DND-41 (cell line): ENCODE measurements at regions not wholly inside any gene's neighbourhood (a gene's known extent, or its start where the extent isn't known, plus 50 kb on each side); places are given as distances from the start of the nearest gene placed in this dataset.

Experiments used
- ATAC-seq: fragments of 200-7000 bp; cut with Tn5 transposase; 3 replicates; pipeline ENCODE4 v1.9.1; 2021; ENCODE audit warnings: low read depth; ENCODE audit not compliant: insufficient read depth
- DNase-seq: peaks from one replicate; pipeline ENCODE4 v3.0.0-alpha.2; 2020
- H2AFZ ChIP-seq: 2 replicates; pipeline ENCODE4 v1.6.0; 2012; ENCODE audit warnings: low read depth, low read length
- H3K27ac ChIP-seq: 2 replicates; pipeline ENCODE4 v1.5.1; 2012; ENCODE audit warnings: low read length, inconsistent platforms
- H3K27me3 ChIP-seq: fragments of 200-600 bp; sonication (generic); 2 replicates; pipeline ENCODE4 v1.6.0; 2012; ENCODE audit warnings: low read length, mild to moderate bottlenecking, inconsistent platforms; ENCODE audit not compliant: insufficient read depth, poor library complexity
- H3K36me3 ChIP-seq: 2 replicates; pipeline ENCODE4 v1.5.1; 2012; ENCODE audit warnings: low read length, inconsistent platforms; ENCODE audit not compliant: insufficient read depth
- H3K4me1 ChIP-seq: 2 replicates; pipeline ENCODE4 v1.5.1; 2012; ENCODE audit warnings: mild to moderate bottlenecking, low read length; ENCODE audit not compliant: insufficient read depth
- H3K4me2 ChIP-seq: 2 replicates; pipeline ENCODE4 v1.6.0; 2012; ENCODE audit warnings: mild to moderate bottlenecking, moderate library complexity, low read length, inconsistent platforms; ENCODE audit not compliant: insufficient read depth
- H3K4me3 ChIP-seq, 2 experiments: fragments of 200-600 bp in 1 of 2; shearing (Covaris generic) in 1 of 2; 2 replicates each; pipeline ENCODE4 v1.5.1; 2012 to 2016; ENCODE audit warnings: inconsistent platforms in 2 of 2, low read length in 2 of 2, mild to moderate bottlenecking in 2 of 2, low read depth in 1 of 2, moderate library complexity in 1 of 2
- H3K79me2 ChIP-seq: 2 replicates; pipeline ENCODE4 v1.6.0; 2012; ENCODE audit warnings: low read length, inconsistent platforms; ENCODE audit not compliant: insufficient read depth
- H3K9ac ChIP-seq: 2 replicates; pipeline ENCODE4 v1.6.0; 2012; ENCODE audit warnings: low read depth, mild to moderate bottlenecking, inconsistent platforms, low read length, moderate library complexity
- H3K9me3 ChIP-seq: 2 replicates; pipeline ENCODE4 v1.5.1; 2012; ENCODE audit warnings: low read length, moderate library complexity, mild to moderate bottlenecking, inconsistent platforms; ENCODE audit not compliant: insufficient read depth, severe bottlenecking
- H4K20me1 ChIP-seq: 2 replicates; pipeline ENCODE4 v1.6.0; 2012; ENCODE audit warnings: low read length; ENCODE audit not compliant: insufficient read depth
- CTCF ChIP-seq: IDR thresholded peaks from 2 replicates; pipeline ENCODE4 v1.5.1; 2012; ENCODE audit warnings: borderline replicate concordance, low read length, moderate library complexity, mild to moderate bottlenecking; ENCODE audit not compliant: poor library complexity, severe bottlenecking; ENCODE audit errors: extremely low read depth
- EZH2 ChIP-seq: IDR thresholded peaks from 3 replicates; pipeline ENCODE4 v1.6.1; 2012; ENCODE audit warnings: borderline replicate concordance, low read depth, mild to moderate bottlenecking, moderate library complexity, low read length, inconsistent platforms; ENCODE audit not compliant: severe bottlenecking

- Histone ChIP-seq H3K4me1 (no peaks in the 10 kb centered on the region), H2AFZ (no peak overlapping the region), H3K27me3 (peaks cover 10% of the 10 kb centered on the region), H4K20me1 (no peaks in the 10 kb centered on the region), H3K36me3 (no peaks in the 10 kb centered on the region), H3K4me3 (no peak overlapping the region), H3K79me2 (no peaks in the 10 kb centered on the region), H3K4me2 (no peak overlapping the region), H3K9ac (no peak overlapping the region), H3K27ac (no peak overlapping the region), H3K9me3 (no peaks in the 10 kb centered on the region)
- ATAC-seq: no peak
- DNase-seq: no peak
- TF ChIP-seq EZH2: no peak
- TF ChIP-seq CTCF: no peak
Observed at GRCh38 chr1:192758492-192758891, 50.3 kb upstream of the RGS2 start.
